Neuronal stem cell (in vitro differentiated cells): ENCODE measurements at regions not wholly inside any gene's neighbourhood (a gene's known extent, or its start where the extent isn't known, plus 50 kb on each side); places are given as distances from the start of the nearest gene placed in this dataset.

Experiments used
- DNase-seq: peaks from one replicate; pipeline ENCODE4 v3.0.0-alpha.2; 2013; ENCODE audit warnings: low spot score
- H2AFZ ChIP-seq: one replicate; pipeline ENCODE4 v1.6.1; 2013; ENCODE audit warnings: mild to moderate bottlenecking, low read length, inconsistent platforms
- H2AK5ac ChIP-seq: 2 replicates; pipeline ENCODE4 v1.6.1; 2013; ENCODE audit warnings: low read depth, mild to moderate bottlenecking, inconsistent platforms, low read length, moderate library complexity, mixed read lengths
- H2BK120ac ChIP-seq: 2 replicates; pipeline ENCODE4 v1.6.1; 2013; ENCODE audit warnings: low read depth, mild to moderate bottlenecking, inconsistent platforms, low read length, moderate library complexity, mixed read lengths
- H2BK12ac ChIP-seq: one replicate; pipeline ENCODE4 v1.6.1; 2013; ENCODE audit warnings: low read length, inconsistent platforms
- H2BK15ac ChIP-seq: 2 replicates; pipeline ENCODE4 v1.6.1; 2013; ENCODE audit warnings: mild to moderate bottlenecking, low read length, inconsistent platforms, mixed read lengths
- H2BK5ac ChIP-seq: one replicate; pipeline ENCODE4 v1.6.1; 2013; ENCODE audit warnings: inconsistent platforms, mild to moderate bottlenecking, low read length, moderate library complexity
- H3K14ac ChIP-seq: one replicate; pipeline ENCODE4 v1.6.1; 2013; ENCODE audit warnings: low read length, inconsistent platforms
- H3K18ac ChIP-seq: 2 replicates; pipeline ENCODE4 v1.6.1; 2013; ENCODE audit warnings: low read length, inconsistent platforms
- H3K23ac ChIP-seq: 2 replicates; pipeline ENCODE4 v1.6.1; 2013; ENCODE audit warnings: low read depth, mild to moderate bottlenecking, mixed read lengths, low read length, inconsistent platforms; ENCODE audit not compliant: poor library complexity
- H3K27ac ChIP-seq: replicated peaks from 3 replicates; pipeline ENCODE4 v1.5.1; 2013; ENCODE audit warnings: low read length, inconsistent platforms
- H3K27me3 ChIP-seq, 3 experiments: 2 replicates each; pipeline ENCODE4 v1.6.1; 2013; ENCODE audit warnings: low read length in 3 of 3, mild to moderate bottlenecking in 2 of 3, inconsistent platforms in 1 of 3, low read depth in 1 of 3, mixed read lengths in 1 of 3, moderate library complexity in 1 of 3; ENCODE audit not compliant: control insufficient read depth in 3 of 3, insufficient read depth in 3 of 3
- H3K36me3 ChIP-seq, 2 donors: replicated peaks in 1 of 2; 2 replicates each; pipeline ENCODE4 v1.6.1; 2013; ENCODE audit warnings: low read length in 2 of 2; ENCODE audit not compliant: control insufficient read depth in 2 of 2, insufficient read depth in 2 of 2
- H3K4ac ChIP-seq: 2 replicates; pipeline ENCODE4 v1.6.1; 2013; ENCODE audit warnings: inconsistent platforms, mild to moderate bottlenecking, low read length, moderate library complexity
- H3K4me1 ChIP-seq, 2 donors: 1 replicate in 1 of 2; 2 replicates in 1 of 2; pipeline ENCODE4 v1.6.1; 2013; ENCODE audit warnings: low read length in 2 of 2, low read depth in 1 of 2; ENCODE audit not compliant: control insufficient read depth in 2 of 2, insufficient read depth in 1 of 2
- H3K4me2 ChIP-seq: one replicate; pipeline ENCODE4 v1.6.1; 2013; ENCODE audit warnings: mild to moderate bottlenecking, low read length, inconsistent platforms; ENCODE audit not compliant: insufficient read depth, poor library complexity, severe bottlenecking
- H3K4me3 ChIP-seq, 2 donors: 2 replicates each; pipeline ENCODE4 v1.5.1; 2013; ENCODE audit warnings: low read length in 2 of 2, mild to moderate bottlenecking in 2 of 2, inconsistent platforms in 1 of 2, moderate library complexity in 1 of 2
- H3K79me1 ChIP-seq: one replicate; pipeline ENCODE4 v1.6.1; 2013; ENCODE audit warnings: low read depth, mild to moderate bottlenecking, inconsistent platforms, low read length, moderate library complexity
- H3K9ac ChIP-seq: one replicate; pipeline ENCODE4 v1.6.1; 2013; ENCODE audit warnings: mild to moderate bottlenecking, low read depth, low read length, inconsistent platforms; ENCODE audit not compliant: poor library complexity
- H3K9me3 ChIP-seq, 2 donors: replicated peaks in 1 of 2; 2 replicates each; pipeline versions ENCODE3 to v1.6.1; 2013; ENCODE audit warnings: low read length in 2 of 2, mild to moderate bottlenecking in 2 of 2, inconsistent platforms in 1 of 2, low read depth in 1 of 2, mixed read lengths in 1 of 2, moderate library complexity in 1 of 2; ENCODE audit not compliant: control insufficient read depth in 2 of 2, insufficient read depth in 1 of 2
- H4K8ac ChIP-seq: one replicate; pipeline ENCODE4 v1.6.1; 2013; ENCODE audit warnings: low read depth, mild to moderate bottlenecking, inconsistent platforms, low read length, moderate library complexity
- H4K91ac ChIP-seq: one replicate; pipeline ENCODE4 v1.6.1; 2013; ENCODE audit warnings: low read length, low read depth, mild to moderate bottlenecking, inconsistent platforms; ENCODE audit not compliant: poor library complexity
- WGBS, 2 donors: extraction: QIAGEN DNeasy Blood & Tissue Kit; methylation state at CpG; one replicate each; pipeline ENCODE4 v1.1.7; 2013; ENCODE audit warnings: missing lambda C conversion rate in 2 of 2, mixed read lengths in 1 of 2; ENCODE audit not compliant: insufficient read length in 2 of 2, insufficient replicate concordance in 1 of 2; ENCODE audit errors: extremely low coverage in 2 of 2; 5-methylcytosine and 5-hydroxymethylcytosine counted together

DNA sequence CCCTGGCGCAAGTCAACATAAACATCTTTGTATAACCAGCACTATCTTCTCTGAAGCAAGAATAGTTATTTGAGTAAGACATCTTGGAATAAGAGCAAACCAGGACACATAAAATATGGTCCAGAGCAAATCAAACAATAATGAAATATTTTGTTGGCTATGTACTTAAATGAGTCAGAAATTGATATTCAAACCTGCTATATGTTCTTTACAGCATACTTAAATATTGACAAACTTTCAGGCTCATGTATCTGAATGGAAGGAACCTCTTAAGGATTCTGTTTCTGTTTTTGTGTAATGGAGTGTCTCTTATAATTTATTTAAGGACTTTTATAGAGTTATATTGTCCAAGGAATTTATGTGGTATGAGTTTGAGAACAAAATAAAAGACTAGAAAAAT, 747.3 kb downstream of the EFNA5 start:
- WGBS, 2 donors: no CpG with 5 or more reads among the region's 1 CpG
- H3K36me3 ChIP-seq: no peaks in the 10 kb centered on the region
- no peak overlapping the region for H3K27ac ChIP-seq
- no peak for DNase-seq
- H4K91ac ChIP-seq: no peak overlapping the region
- no peaks in the 10 kb centered on the region for H3K79me1 ChIP-seq
- H2BK15ac ChIP-seq: no peak overlapping the region
- H3K27me3 ChIP-seq: no peaks in the 10 kb centered on the region
- no peak overlapping the region for H3K9ac ChIP-seq
- no peak overlapping the region for H2BK12ac ChIP-seq
- H2AK5ac ChIP-seq: no peak overlapping the region
- H2BK120ac ChIP-seq: no peak overlapping the region
- no peak overlapping the region for H3K14ac ChIP-seq
- no peak overlapping the region for H3K4me3 ChIP-seq
- H3K23ac ChIP-seq: no peak overlapping the region
- no peak overlapping the region for H2BK5ac ChIP-seq
- H3K4ac ChIP-seq: no peak overlapping the region
- no peak overlapping the region for H3K4me2 ChIP-seq
- no peaks in the 10 kb centered on the region for H3K4me1 ChIP-seq
- no peak overlapping the region for H3K18ac ChIP-seq
- no peak overlapping the region for H2AFZ ChIP-seq
- no peak overlapping the region for H4K8ac ChIP-seq
- H3K9me3 ChIP-seq: peaks cover 0 to 3% of the 10 kb centered on the region in 2 donors

DNA sequence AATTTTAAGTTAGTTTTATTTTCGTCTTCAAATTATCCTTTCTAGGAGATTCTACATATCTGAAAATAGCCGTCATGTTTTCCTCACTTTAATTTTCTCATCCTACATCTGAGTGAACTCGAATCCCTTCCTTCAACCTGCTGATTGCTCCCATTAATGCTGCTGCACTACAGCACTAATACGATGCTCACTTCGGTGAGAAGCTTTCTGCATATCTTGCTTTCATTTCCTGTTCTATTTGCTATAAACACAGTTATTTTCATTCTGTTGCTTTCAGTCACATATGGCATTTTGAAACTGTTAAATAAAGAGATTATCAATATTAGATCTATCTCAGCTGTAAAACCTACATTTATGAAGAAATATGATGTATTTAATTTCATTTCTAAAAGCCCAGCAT, 749.2 kb downstream of the EFNA5 start:
- H3K14ac ChIP-seq: no peak overlapping the region
- no peaks in the 10 kb centered on the region for H3K79me1 ChIP-seq
- no peak overlapping the region for H3K27ac ChIP-seq
- H3K9me3 ChIP-seq: peaks cover 0 to 5% of the 10 kb centered on the region in 2 donors
- H3K27me3 ChIP-seq: no peaks in the 10 kb centered on the region
- WGBS, 2 donors: no CpG with 5 or more reads among the region's 5 CpGs
- no peak overlapping the region for H3K9ac ChIP-seq
- H2BK15ac ChIP-seq: no peak overlapping the region
- H2AFZ ChIP-seq: no peak overlapping the region
- DNase-seq: no peak
- H2BK120ac ChIP-seq: no peak overlapping the region
- H4K91ac ChIP-seq: no peak overlapping the region
- H2BK12ac ChIP-seq: no peak overlapping the region
- no peaks in the 10 kb centered on the region for H3K36me3 ChIP-seq
- no peak overlapping the region for H4K8ac ChIP-seq
- no peak overlapping the region for H2AK5ac ChIP-seq
- H3K18ac ChIP-seq: no peak overlapping the region
- H3K4me3 ChIP-seq: no peak overlapping the region
- H2BK5ac ChIP-seq: no peak overlapping the region
- H3K4me1 ChIP-seq: no peaks in the 10 kb centered on the region
- H3K4me2 ChIP-seq: no peak overlapping the region
- H3K23ac ChIP-seq: no peak overlapping the region
- no peak overlapping the region for H3K4ac ChIP-seq

DNA sequence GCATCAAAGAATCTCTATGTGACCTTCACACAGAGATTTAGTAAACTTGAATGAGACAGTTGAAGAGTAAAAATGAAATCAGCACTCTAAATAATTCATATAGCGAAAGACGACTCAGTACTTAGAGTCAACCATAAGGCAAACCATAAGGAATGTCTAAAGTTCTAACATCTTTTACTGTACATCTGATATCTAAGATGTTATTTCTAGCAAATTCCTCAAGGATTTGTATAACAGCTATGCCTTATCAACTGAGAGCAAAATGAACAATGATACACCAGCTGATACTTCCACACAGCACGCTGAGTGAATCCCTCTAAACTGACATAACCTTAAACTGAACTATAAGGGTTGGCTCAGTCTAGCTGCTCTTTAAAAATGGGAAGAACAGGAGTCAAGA, 760.3 kb downstream of the EFNA5 start:
- Histone ChIP-seq H3K36me3 (no peaks in the 10 kb centered on the region), H2BK12ac (no peak overlapping the region), H3K4me1 (no peaks in the 10 kb centered on the region), H3K14ac (no peak overlapping the region), H4K91ac (no peak overlapping the region), H3K27me3 (no peaks in the 10 kb centered on the region), H3K9ac (no peak overlapping the region), H2BK120ac (no peak overlapping the region), H4K8ac (no peak overlapping the region), H3K9me3 (no peaks in the 10 kb centered on the region), H2AK5ac (no peak overlapping the region), H3K79me1 (no peaks in the 10 kb centered on the region), H3K4ac (no peak overlapping the region), H3K18ac (no peak overlapping the region), H3K23ac (no peak overlapping the region), H2BK15ac (no peak overlapping the region), H3K27ac (no peak overlapping the region), H2BK5ac (no peak overlapping the region), H2AFZ (no peak overlapping the region), H3K4me2 (no peak overlapping the region), H3K4me3 (no peak overlapping the region)
- DNase-seq: no peak
- no CpG with 5 or more reads among the region's 3 CpGs for WGBS, 2 donors

DNA sequence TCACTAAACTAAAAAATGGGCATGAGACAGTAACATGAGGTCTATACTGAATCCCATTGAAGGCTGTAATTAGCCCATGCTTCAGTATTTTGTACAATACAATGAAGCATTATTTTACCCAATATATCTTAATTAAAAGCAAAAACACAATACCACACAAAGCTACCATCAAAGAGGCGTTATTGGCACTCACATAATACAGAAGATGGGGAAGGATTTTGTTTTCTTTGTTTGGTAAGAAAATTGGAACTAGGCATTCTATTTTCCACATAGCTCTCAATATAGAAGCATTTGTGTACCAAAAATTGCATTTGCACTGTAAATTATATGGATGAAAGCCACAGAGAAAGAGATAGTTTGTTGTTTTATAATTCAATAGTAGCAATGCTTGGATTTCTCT, 761.0 kb downstream of the EFNA5 start:
- Histone ChIP-seq H2AK5ac (no peak overlapping the region), H3K79me1 (no peaks in the 10 kb centered on the region), H2AFZ (no peak overlapping the region), H2BK12ac (no peak overlapping the region), H3K27ac (no peak overlapping the region), H3K4me3 (no peak overlapping the region), H2BK15ac (no peak overlapping the region), H3K9me3 (no peaks in the 10 kb centered on the region), H3K4me2 (no peak overlapping the region), H3K36me3 (no peaks in the 10 kb centered on the region), H3K9ac (no peak overlapping the region), H3K4ac (no peak overlapping the region), H4K8ac (no peak overlapping the region), H3K27me3 (no peaks in the 10 kb centered on the region), H3K14ac (no peak overlapping the region), H3K4me1 (no peaks in the 10 kb centered on the region), H2BK120ac (no peak overlapping the region), H2BK5ac (no peak overlapping the region), H3K23ac (no peak overlapping the region), H3K18ac (no peak overlapping the region), H4K91ac (no peak overlapping the region)
- no peak for DNase-seq
- no CpG with 5 or more reads among the region's 1 CpG for WGBS, 2 donors
